Peyer's patch (tissue), 4 donors: ENCODE measurements at regions not wholly inside any gene's neighbourhood (a gene's known extent, or its start where the extent isn't known, plus 50 kb on each side); places are given as distances from the start of the nearest gene placed in this dataset.

Experiments
- DNase-seq, 3 donors: peaks; one replicate each; pipeline ENCODE4 v3.0.0-alpha.2; 2017 to 2019
- H3K27ac ChIP-seq, 4 donors: fragments of 200-600 bp; sonication (generic); one replicate each; pipeline ENCODE4 v1.5.1; 2016 to 2019
- H3K27me3 ChIP-seq, 2 donors: fragments of 200-600 bp; sonication (generic); one replicate each; pipeline ENCODE4 v1.5.1; 2019
- H3K36me3 ChIP-seq, 3 donors: fragments of 200-600 bp; sonication (generic); one replicate each; pipeline ENCODE4 v1.5.1; 2016 to 2019
- H3K4me1 ChIP-seq, 4 donors: fragments of 200-600 bp; sonication (generic); one replicate each; pipeline ENCODE4 v1.5.1; 2016 to 2019
- H3K4me3 ChIP-seq, 4 donors: fragments of 200-600 bp; sonication (generic); 1 replicate in 3 of 4; 2 replicates in 1 of 4; pipeline ENCODE4 v1.5.1; 2016 to 2019; ENCODE audit warnings: mild to moderate bottlenecking in 1 of 4
- H3K9me3 ChIP-seq, 4 donors: fragments of 200-600 bp; sonication (generic); one replicate each; pipeline ENCODE4 v1.5.1; 2016 to 2019; ENCODE audit warnings: mild to moderate bottlenecking in 1 of 4
- CTCF ChIP-seq, 6 experiments: fragments of 450-650 bp in 4 of 6; fragments of 200-600 bp in 2 of 6; sonication (generic) in 1 of 6; IDR thresholded peaks; one replicate each; pipeline ENCODE4 v1.5.1; 2017 to 2019; ENCODE audit warnings: antibody characterized with exemption in 6 of 6, mild to moderate bottlenecking in 3 of 6, moderate library complexity in 1 of 6
- POLR2A ChIP-seq, 2 donors: fragments of 450-650 bp; IDR thresholded peaks; one replicate each; pipeline ENCODE4 v1.5.1; 2017; ENCODE audit warnings: antibody characterized with exemption in 2 of 2, mild to moderate bottlenecking in 2 of 2, moderate library complexity in 2 of 2

GRCh38 chr10:128854204-128854603, 612.8 kb upstream of the MGMT start:
- no peak for DNase-seq
- TF ChIP-seq CTCF (IDR thresholded peaks at IDR 0.05) (no peak), POLR2A (IDR thresholded peaks at IDR 0.05) (no peak)
- Histone ChIP-seq H3K36me3 (no peaks in the 10 kb centered on the region), H3K27me3 (no peaks in the 10 kb centered on the region), H3K27ac (no peak overlapping the region), H3K4me3 (no peak overlapping the region), H3K9me3 (no peaks in the 10 kb centered on the region), H3K4me1 (peaks cover 0 to 11% (median 0%) of the 10 kb centered on the region in 4 donors)

- Histone ChIP-seq H3K36me3 (no peaks in the 10 kb centered on the region), H3K4me1 (peaks cover 0 to 11% (median 0%) of the 10 kb centered on the region in 4 donors), H3K27ac (peak overlapping the region in 1 of 4 donors; percentile 7), H3K4me3 (no peak overlapping the region), H3K9me3 (no peaks in the 10 kb centered on the region), H3K27me3 (no peaks in the 10 kb centered on the region)
- peak in 1 of 3 donors; percentile 73 for DNase-seq
- no peak for TF ChIP-seq POLR2A (IDR thresholded peaks at IDR 0.05)
- no peak for TF ChIP-seq CTCF (IDR thresholded peaks at IDR 0.05)
Measured at GRCh38 chr10:128854963-128855362, 612.1 kb upstream of the MGMT start.

GRCh38 chr10:128855618-128856428, 611.2 kb upstream of the MGMT start:
- no peak overlapping the region for H3K4me3 ChIP-seq
- no peak for DNase-seq
- no peaks in the 10 kb centered on the region for H3K27me3 ChIP-seq
- no peaks in the 10 kb centered on the region for H3K36me3 ChIP-seq
- H3K4me1 ChIP-seq = peaks cover 0 to 11% (median 0%) of the 10 kb centered on the region in 4 donors
- TF ChIP-seq CTCF (IDR thresholded peaks at IDR 0.05) = no peak
- no peak for TF ChIP-seq POLR2A (IDR thresholded peaks at IDR 0.05)
- no peaks in the 10 kb centered on the region for H3K9me3 ChIP-seq
- no peak overlapping the region for H3K27ac ChIP-seq

- DNase-seq = peak in 1 of 3 donors; percentile 61
- no peaks in the 10 kb centered on the region for H3K36me3 ChIP-seq
- H3K9me3 ChIP-seq = no peaks in the 10 kb centered on the region
- no peaks in the 10 kb centered on the region for H3K27me3 ChIP-seq
- H3K4me1 ChIP-seq = peaks cover 0 to 5% (median 0%) of the 10 kb centered on the region in 4 donors
- no peak overlapping the region for H3K4me3 ChIP-seq
- no peak overlapping the region for H3K27ac ChIP-seq
- TF ChIP-seq CTCF (IDR thresholded peaks at IDR 0.05) (peak; percentile 11 to 57 (median 48)), POLR2A (IDR thresholded peaks at IDR 0.05) (no peak)
Measured at GRCh38 chr10:128859738-128860386, 607.2 kb upstream of the MGMT start.

GRCh38 chr10:128860574-128860973, 606.5 kb upstream of the MGMT start:
- Histone ChIP-seq H3K4me3 (no peak overlapping the region), H3K36me3 (no peaks in the 10 kb centered on the region), H3K4me1 (no peaks in the 10 kb centered on the region), H3K27me3 (no peaks in the 10 kb centered on the region), H3K9me3 (no peaks in the 10 kb centered on the region), H3K27ac (no peak overlapping the region)
- no peak for DNase-seq
- TF ChIP-seq CTCF (IDR thresholded peaks at IDR 0.05) (no peak), POLR2A (IDR thresholded peaks at IDR 0.05) (no peak)
